WTC11 (cell line): ENCODE measurements at regions not wholly inside any gene's neighbourhood (a gene's known extent, or its start where the extent isn't known, plus 50 kb on each side); places are given as distances from the start of the nearest gene placed in this dataset.

Experiments used
- ATAC-seq: fragments of 200-7000 bp; cut with Tn5 transposase; 2 replicates; pipeline ENCODE4 v1.10.0; 2021; ENCODE audit warnings: mild to moderate bottlenecking, moderate library complexity
- CTCF ChIA-PET: fragments of 300-600 bp; sonication (Branson Sonifier 250); formaldehyde crosslinking; loops from one replicate; lab custom pipeline; 2021; ENCODE audit warnings: antibody characterized with exemption; lab: Charles Lee
- POLR2A ChIA-PET: fragments of 350-600 bp; sonication (Branson Sonifier 250); formaldehyde crosslinking; loops from one replicate; lab custom pipeline; 2021; ENCODE audit warnings: antibody characterized with exemption; lab: Charles Lee
- DNase-seq: peaks from one replicate; pipeline ENCODE4 v3.0.0; 2021; ENCODE audit warnings: low spot score
- H3K27ac Mint-ChIP-seq: 2 replicates; pipeline ENCODE4 v1.8.0; 2021; ENCODE audit warnings: mixed read lengths
- H3K27me3 Mint-ChIP-seq: 2 replicates; pipeline ENCODE4 v1.8.0; 2021; ENCODE audit warnings: low read depth, mild to moderate bottlenecking, moderate library complexity, mixed read lengths
- H3K36me3 Mint-ChIP-seq: 2 replicates; pipeline ENCODE4 v1.8.0; 2021; ENCODE audit warnings: mixed read lengths
- H3K4me1 Mint-ChIP-seq: 2 replicates; pipeline ENCODE4 v1.8.0; 2022; ENCODE audit warnings: mixed read lengths
- H3K4me3 Mint-ChIP-seq: 2 replicates; pipeline ENCODE4 v1.8.0; 2021; ENCODE audit warnings: mild to moderate bottlenecking, moderate library complexity, mixed read lengths
- H3K9me3 Mint-ChIP-seq: 2 replicates; pipeline ENCODE4 v1.8.0; 2021; ENCODE audit warnings: mixed read lengths
- ATF1 ChIP-seq: sonication (generic); formaldehyde crosslinking; IDR thresholded peaks from 2 replicates; pipeline ENCODE4 v1.8.1; 2023; ENCODE audit warnings: mild to moderate bottlenecking, moderate library complexity, missing genetic modification reagents
- FOXK1 ChIP-seq: sonication (generic); formaldehyde crosslinking; IDR thresholded peaks from 2 replicates; pipeline ENCODE4 v1.8.0; 2022; ENCODE audit warnings: mild to moderate bottlenecking, moderate library complexity, missing genetic modification reagents
- FOXP4 ChIP-seq: sonication (generic); formaldehyde crosslinking; IDR thresholded peaks from 2 replicates; pipeline ENCODE4 v1.8.0; 2022; ENCODE audit warnings: mild to moderate bottlenecking, missing genetic modification reagents
- GRHL2 ChIP-seq: fragments of 250-450 bp; sonication (Bioruptor Pico); IDR thresholded peaks from 2 replicates; pipeline ENCODE4 v1.8.0; 2022; ENCODE audit warnings: mild to moderate bottlenecking, moderate library complexity; ENCODE audit not compliant: insufficient replicate concordance, severe bottlenecking
- GTF2I ChIP-seq: fragments of 250-450 bp; sonication (Bioruptor Pico); conservative IDR thresholded peaks from 2 replicates; pipeline ENCODE4 v1.4.0; 2021; ENCODE audit warnings: mild to moderate bottlenecking
- IRF1 ChIP-seq: sonication (generic); formaldehyde crosslinking; IDR thresholded peaks from 2 replicates; pipeline ENCODE4 v1.8.0; 2023; ENCODE audit warnings: missing genetic modification reagents
- JAZF1 ChIP-seq: fragments of 250-450 bp; sonication (Bioruptor Pico); IDR thresholded peaks from 2 replicates; pipeline ENCODE4 v1.9.0; 2021; ENCODE audit warnings: moderate library complexity, mild to moderate bottlenecking, inconsistent platforms
- MXD4 ChIP-seq: fragments of 250-450 bp; sonication (Bioruptor Pico); IDR thresholded peaks from 2 replicates; pipeline ENCODE4 v1.8.0; 2021; ENCODE audit warnings: mild to moderate bottlenecking, moderate library complexity, borderline replicate concordance
- MYBL2 ChIP-seq: sonication (generic); formaldehyde crosslinking; IDR thresholded peaks from 2 replicates; pipeline ENCODE4 v1.8.1; 2023; ENCODE audit warnings: mild to moderate bottlenecking, moderate library complexity, missing genetic modification reagents
- OVOL2 ChIP-seq: fragments of 250-450 bp; sonication (Bioruptor Pico); IDR thresholded peaks from 2 replicates; pipeline ENCODE4 v1.9.0; 2021; ENCODE audit warnings: mild to moderate bottlenecking, borderline replicate concordance
- PREB ChIP-seq: sonication (generic); formaldehyde crosslinking; IDR thresholded peaks from 2 replicates; pipeline ENCODE4 v1.8.1; 2022; ENCODE audit warnings: mild to moderate bottlenecking, missing genetic modification reagents, moderate library complexity, borderline replicate concordance
- SMAD3 ChIP-seq: sonication (generic); formaldehyde crosslinking; IDR thresholded peaks from 2 replicates; pipeline ENCODE4 v1.8.0; 2022; ENCODE audit warnings: missing genetic modification reagents, mild to moderate bottlenecking, borderline replicate concordance
- SOX15 ChIP-seq: fragments of 250-450 bp; sonication (Bioruptor Pico); IDR thresholded peaks from 2 replicates; pipeline ENCODE4 v1.9.0; 2021; ENCODE audit warnings: mild to moderate bottlenecking
- TEAD4 ChIP-seq: sonication (generic); formaldehyde crosslinking; IDR thresholded peaks from 2 replicates; pipeline ENCODE4 v1.8.0; 2022; ENCODE audit warnings: mild to moderate bottlenecking, missing genetic modification reagents
- TP53 ChIP-seq: sonication (generic); formaldehyde crosslinking; IDR thresholded peaks from 2 replicates; pipeline ENCODE4 v1.8.1; 2023; ENCODE audit warnings: mild to moderate bottlenecking, missing genetic modification reagents
- USF2 ChIP-seq: sonication (generic); formaldehyde crosslinking; IDR thresholded peaks from 2 replicates; pipeline ENCODE4 v1.8.1; 2023; ENCODE audit warnings: mild to moderate bottlenecking, missing genetic modification reagents, moderate library complexity
- ZBTB21 ChIP-seq: sonication (generic); formaldehyde crosslinking; IDR thresholded peaks from 2 replicates; pipeline ENCODE4 v1.8.1; 2023; ENCODE audit warnings: mild to moderate bottlenecking, missing genetic modification reagents, borderline replicate concordance
- ZNF121 ChIP-seq: sonication (generic); formaldehyde crosslinking; IDR thresholded peaks from 2 replicates; pipeline ENCODE4 v1.8.0; 2023; ENCODE audit warnings: missing genetic modification reagents
- ZNF219 ChIP-seq: sonication (generic); formaldehyde crosslinking; IDR thresholded peaks from 2 replicates; pipeline ENCODE4 v1.8.0; 2023; ENCODE audit warnings: missing genetic modification reagents, mild to moderate bottlenecking, borderline replicate concordance
- ZNF317 ChIP-seq: sonication (generic); formaldehyde crosslinking; IDR thresholded peaks from 2 replicates; pipeline ENCODE4 v1.8.1; 2023; ENCODE audit warnings: low read depth, mild to moderate bottlenecking, moderate library complexity, missing genetic modification reagents, borderline replicate concordance
- TF ChIP-seq, protein P1 (sequence below): fragments of 250-450 bp; sonication (Bioruptor Pico); IDR thresholded peaks from 2 replicates; pipeline ENCODE4 v1.9.0; 2021; ENCODE audit warnings: mild to moderate bottlenecking
- TF ChIP-seq, protein P2 (sequence below): fragments of 200-600 bp; IDR thresholded peaks from 2 replicates; pipeline ENCODE4 v1.8.0; 2022; ENCODE audit warnings: antibody characterized with exemption
- TF ChIP-seq, protein P3 (sequence below): sonication (generic); formaldehyde crosslinking; conservative IDR thresholded peaks from 2 replicates; pipeline ENCODE4 v1.8.1; 2022; ENCODE audit warnings: mild to moderate bottlenecking, missing genetic modification reagents
- TF ChIP-seq, protein P4 (sequence below): sonication (generic); formaldehyde crosslinking; IDR thresholded peaks from 2 replicates; pipeline ENCODE4 v1.8.0; 2022; ENCODE audit warnings: mild to moderate bottlenecking, missing genetic modification reagents

DNA sequence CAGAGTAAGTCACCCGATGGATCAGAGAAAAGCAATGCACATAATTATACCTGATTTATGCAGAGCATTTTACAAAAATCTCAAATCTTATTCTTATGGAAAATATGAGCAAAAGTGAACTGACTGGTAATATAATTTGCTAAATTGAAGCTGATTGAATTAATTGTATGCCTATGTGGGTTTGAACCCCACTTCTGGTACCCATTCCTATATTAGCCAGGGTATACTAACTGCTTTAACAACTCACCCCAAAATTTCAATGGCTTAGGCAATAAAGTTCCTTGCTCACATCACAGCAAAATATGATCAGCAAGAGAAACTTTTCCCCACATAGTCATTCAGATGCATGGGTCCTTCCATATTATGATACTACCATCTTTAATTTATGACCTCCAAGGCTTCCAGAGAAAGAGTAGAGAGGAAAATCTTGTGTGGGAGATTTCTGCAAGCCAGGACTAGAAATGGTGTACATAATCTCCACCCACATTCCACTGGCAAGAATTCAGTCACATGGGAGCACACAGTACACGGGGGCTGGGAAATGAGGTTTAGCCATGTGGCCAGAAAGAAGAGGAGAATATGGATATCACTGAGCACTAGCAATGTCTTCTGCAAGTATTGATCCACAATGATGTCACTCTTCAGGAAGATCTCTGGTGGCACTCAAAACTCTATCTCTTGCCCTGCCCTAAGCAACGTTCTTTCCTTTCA, 640.7 kb downstream of the BCOR start (continued):
- TF ChIP-seq, protein P1, sequence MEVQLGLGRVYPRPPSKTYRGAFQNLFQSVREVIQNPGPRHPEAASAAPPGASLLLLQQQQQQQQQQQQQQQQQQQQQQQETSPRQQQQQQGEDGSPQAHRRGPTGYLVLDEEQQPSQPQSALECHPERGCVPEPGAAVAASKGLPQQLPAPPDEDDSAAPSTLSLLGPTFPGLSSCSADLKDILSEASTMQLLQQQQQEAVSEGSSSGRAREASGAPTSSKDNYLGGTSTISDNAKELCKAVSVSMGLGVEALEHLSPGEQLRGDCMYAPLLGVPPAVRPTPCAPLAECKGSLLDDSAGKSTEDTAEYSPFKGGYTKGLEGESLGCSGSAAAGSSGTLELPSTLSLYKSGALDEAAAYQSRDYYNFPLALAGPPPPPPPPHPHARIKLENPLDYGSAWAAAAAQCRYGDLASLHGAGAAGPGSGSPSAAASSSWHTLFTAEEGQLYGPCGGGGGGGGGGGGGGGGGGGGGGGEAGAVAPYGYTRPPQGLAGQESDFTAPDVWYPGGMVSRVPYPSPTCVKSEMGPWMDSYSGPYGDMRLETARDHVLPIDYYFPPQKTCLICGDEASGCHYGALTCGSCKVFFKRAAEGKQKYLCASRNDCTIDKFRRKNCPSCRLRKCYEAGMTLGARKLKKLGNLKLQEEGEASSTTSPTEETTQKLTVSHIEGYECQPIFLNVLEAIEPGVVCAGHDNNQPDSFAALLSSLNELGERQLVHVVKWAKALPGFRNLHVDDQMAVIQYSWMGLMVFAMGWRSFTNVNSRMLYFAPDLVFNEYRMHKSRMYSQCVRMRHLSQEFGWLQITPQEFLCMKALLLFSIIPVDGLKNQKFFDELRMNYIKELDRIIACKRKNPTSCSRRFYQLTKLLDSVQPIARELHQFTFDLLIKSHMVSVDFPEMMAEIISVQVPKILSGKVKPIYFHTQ (CRISPR knock-in tag), result no peak
- no peak for TF ChIP-seq USF2
- TF ChIP-seq JAZF1, result no peak
- no peak for TF ChIP-seq PREB
- no peak for TF ChIP-seq ZNF317 (CRISPR knock-in tag)

GRCh38 chrX:39458779-39459178, 639.0 kb downstream of the BCOR start:
- POLR2A ChIA-PET, result no interaction called here

More at GRCh38 chrX:39458779-39459178, 639.0 kb downstream of the BCOR start:
- Mint-ChIP-seq H3K4me1 (no peaks in the 10 kb centered on the region), H3K4me3 (no peak overlapping the region), H3K27ac (no peak overlapping the region), H3K36me3 (peaks cover 8% of the 10 kb centered on the region), H3K27me3 (no peaks in the 10 kb centered on the region), H3K9me3 (peaks cover 16% of the 10 kb centered on the region)
- CTCF ChIA-PET, result no interaction called here
- TF ChIP-seq, protein P2, sequence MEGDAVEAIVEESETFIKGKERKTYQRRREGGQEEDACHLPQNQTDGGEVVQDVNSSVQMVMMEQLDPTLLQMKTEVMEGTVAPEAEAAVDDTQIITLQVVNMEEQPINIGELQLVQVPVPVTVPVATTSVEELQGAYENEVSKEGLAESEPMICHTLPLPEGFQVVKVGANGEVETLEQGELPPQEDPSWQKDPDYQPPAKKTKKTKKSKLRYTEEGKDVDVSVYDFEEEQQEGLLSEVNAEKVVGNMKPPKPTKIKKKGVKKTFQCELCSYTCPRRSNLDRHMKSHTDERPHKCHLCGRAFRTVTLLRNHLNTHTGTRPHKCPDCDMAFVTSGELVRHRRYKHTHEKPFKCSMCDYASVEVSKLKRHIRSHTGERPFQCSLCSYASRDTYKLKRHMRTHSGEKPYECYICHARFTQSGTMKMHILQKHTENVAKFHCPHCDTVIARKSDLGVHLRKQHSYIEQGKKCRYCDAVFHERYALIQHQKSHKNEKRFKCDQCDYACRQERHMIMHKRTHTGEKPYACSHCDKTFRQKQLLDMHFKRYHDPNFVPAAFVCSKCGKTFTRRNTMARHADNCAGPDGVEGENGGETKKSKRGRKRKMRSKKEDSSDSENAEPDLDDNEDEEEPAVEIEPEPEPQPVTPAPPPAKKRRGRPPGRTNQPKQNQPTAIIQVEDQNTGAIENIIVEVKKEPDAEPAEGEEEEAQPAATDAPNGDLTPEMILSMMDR, result no peak
- no peak for TF ChIP-seq SMAD3 (CRISPR knock-in tag)
- TF ChIP-seq ZNF219 (CRISPR knock-in tag), result no peak
- no peak for TF ChIP-seq ZNF121 (CRISPR knock-in tag)
- TF ChIP-seq, protein P3, sequence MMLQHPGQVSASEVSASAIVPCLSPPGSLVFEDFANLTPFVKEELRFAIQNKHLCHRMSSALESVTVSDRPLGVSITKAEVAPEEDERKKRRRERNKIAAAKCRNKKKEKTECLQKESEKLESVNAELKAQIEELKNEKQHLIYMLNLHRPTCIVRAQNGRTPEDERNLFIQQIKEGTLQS (CRISPR knock-in tag), result no peak
- TF ChIP-seq IRF1 (CRISPR knock-in tag), result no peak
- TF ChIP-seq TP53 (CRISPR knock-in tag), result no peak
- no peak for TF ChIP-seq GTF2I (CRISPR knock-in tag)
- TF ChIP-seq TEAD4, result no peak
- TF ChIP-seq ZBTB21 (CRISPR knock-in tag), result no peak
- TF ChIP-seq ATF1, result no peak
- TF ChIP-seq MXD4 (CRISPR knock-in tag), result no peak
- TF ChIP-seq MYBL2 (CRISPR knock-in tag), result no peak
- TF ChIP-seq, protein P4, sequence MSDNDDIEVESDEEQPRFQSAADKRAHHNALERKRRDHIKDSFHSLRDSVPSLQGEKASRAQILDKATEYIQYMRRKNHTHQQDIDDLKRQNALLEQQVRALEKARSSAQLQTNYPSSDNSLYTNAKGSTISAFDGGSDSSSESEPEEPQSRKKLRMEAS (CRISPR knock-in tag), result no peak
- no peak for TF ChIP-seq GRHL2 (CRISPR knock-in tag)
- no peak for TF ChIP-seq OVOL2 (CRISPR knock-in tag)
- TF ChIP-seq SOX15 (CRISPR knock-in tag), result no peak
- no peak for TF ChIP-seq FOXP4 (CRISPR knock-in tag)
- no peak for TF ChIP-seq FOXK1 (CRISPR knock-in tag)
- DNase-seq, result no peak
- ATAC-seq, result no peak
